H9 (cell line): ENCODE measurements at regions not wholly inside any gene's neighbourhood (a gene's known extent, or its start where the extent isn't known, plus 50 kb on each side); places are given as distances from the start of the nearest gene placed in this dataset.

Experiments used
- DNase-seq: peaks from one replicate; pipeline ENCODE4 v3.0.0-alpha.2; 2017
- H2AFZ ChIP-seq: one replicate; pipeline ENCODE4 v1.6.1; 2013; ENCODE audit warnings: mild to moderate bottlenecking, low read length, control low read depth, moderate library complexity
- H2AK5ac ChIP-seq: 2 replicates; pipeline ENCODE4 v1.6.1; 2013; ENCODE audit warnings: low read length, control low read depth, mixed read lengths; ENCODE audit not compliant: insufficient read length
- H2BK120ac ChIP-seq: one replicate; pipeline ENCODE4 v1.6.1; 2013; ENCODE audit warnings: low read depth, mild to moderate bottlenecking, low read length, control low read depth, inconsistent platforms; ENCODE audit not compliant: poor library complexity, severe bottlenecking
- H2BK12ac ChIP-seq: 2 replicates; pipeline ENCODE4 v1.6.1; 2013; ENCODE audit warnings: low read length, control low read depth, mixed read lengths, low read depth; ENCODE audit not compliant: insufficient read length
- H2BK15ac ChIP-seq: 2 replicates; pipeline ENCODE4 v1.6.1; 2013; ENCODE audit warnings: low read depth, low read length, control low read depth
- H2BK20ac ChIP-seq: one replicate; pipeline ENCODE4 v1.6.1; 2013; ENCODE audit warnings: low read depth, mild to moderate bottlenecking, low read length, control low read depth, inconsistent platforms; ENCODE audit not compliant: poor library complexity, severe bottlenecking
- H2BK5ac ChIP-seq: 2 replicates; pipeline ENCODE4 v1.6.1; 2013; ENCODE audit warnings: low read length, control low read depth, mixed read lengths; ENCODE audit not compliant: insufficient read length
- H3K14ac ChIP-seq: 2 replicates; pipeline ENCODE4 v1.6.1; 2013; ENCODE audit warnings: low read length, control low read depth; ENCODE audit not compliant: insufficient read depth
- H3K18ac ChIP-seq: 2 replicates; pipeline ENCODE4 v1.6.1; 2013; ENCODE audit warnings: low read depth, mild to moderate bottlenecking, mixed read lengths, low read length, control low read depth; ENCODE audit not compliant: insufficient read length
- H3K23ac ChIP-seq: 2 replicates; pipeline ENCODE4 v1.6.1; 2013; ENCODE audit warnings: low read length, control low read depth, mixed read lengths, low read depth; ENCODE audit not compliant: insufficient read length
- H3K23me2 ChIP-seq: 2 replicates; pipeline ENCODE4 v1.6.1; 2013; ENCODE audit warnings: low read depth, mild to moderate bottlenecking, mixed read lengths, low read length, control low read depth; ENCODE audit not compliant: insufficient read length, poor library complexity, severe bottlenecking
- H3K27ac ChIP-seq: 2 replicates; pipeline ENCODE4 v1.5.1; 2013; ENCODE audit warnings: low read length, control low read depth, mixed read lengths, low read depth; ENCODE audit not compliant: insufficient read length
- H3K27me3 ChIP-seq: 2 replicates; pipeline ENCODE4 v1.6.1; 2013; ENCODE audit warnings: low read length, control low read depth, inconsistent platforms; ENCODE audit not compliant: insufficient read depth
- H3K4ac ChIP-seq: 2 replicates; pipeline ENCODE4 v1.6.1; 2013; ENCODE audit warnings: low read depth, mild to moderate bottlenecking, control low read depth, inconsistent platforms, low read length, moderate library complexity
- H3K4me1 ChIP-seq: 2 replicates; pipeline ENCODE4 v1.6.1; 2013; ENCODE audit warnings: low read length, control low read depth, inconsistent platforms; ENCODE audit not compliant: insufficient read depth
- H3K4me2 ChIP-seq: 2 replicates; pipeline ENCODE4 v1.6.1; 2013; ENCODE audit warnings: low read length, control low read depth, mixed read lengths; ENCODE audit not compliant: insufficient read length, insufficient read depth
- H3K56ac ChIP-seq: 2 replicates; pipeline ENCODE4 v1.6.1; 2013; ENCODE audit warnings: low read depth, mild to moderate bottlenecking, mixed read lengths, low read length, control low read depth; ENCODE audit not compliant: insufficient read length
- H3K79me1 ChIP-seq: 2 replicates; pipeline ENCODE4 v1.6.1; 2013; ENCODE audit warnings: low read depth, mild to moderate bottlenecking, moderate library complexity, low read length, control low read depth, inconsistent platforms; ENCODE audit not compliant: insufficient read depth, poor library complexity, severe bottlenecking
- H3K79me2 ChIP-seq: 2 replicates; pipeline ENCODE4 v1.6.1; 2013; ENCODE audit warnings: low read length, control low read depth, inconsistent platforms; ENCODE audit not compliant: insufficient read depth
- H3K9ac ChIP-seq: 2 replicates; pipeline ENCODE4 v1.6.1; 2013; ENCODE audit warnings: low read length, control low read depth, mixed read lengths; ENCODE audit not compliant: insufficient read length; ENCODE audit errors: extremely low read depth
- H3K9me3 ChIP-seq: one replicate; pipeline ENCODE4 v1.6.1; 2013; ENCODE audit warnings: low read depth, low read length, inconsistent platforms; ENCODE audit not compliant: control insufficient read depth
- H3T11ph ChIP-seq: one replicate; pipeline ENCODE4 v1.6.1; 2013; ENCODE audit warnings: mild to moderate bottlenecking, low read length, control low read depth, inconsistent platforms
- H4K20me1 ChIP-seq: one replicate; pipeline ENCODE4 v1.6.1; 2013; ENCODE audit not compliant: control insufficient read depth, insufficient read length, insufficient read depth
- H4K5ac ChIP-seq: 2 replicates; pipeline ENCODE4 v1.6.1; 2013; ENCODE audit warnings: low read depth, mild to moderate bottlenecking, mixed read lengths, low read length, control low read depth; ENCODE audit not compliant: insufficient read length
- H4K8ac ChIP-seq: replicated peaks from 2 replicates; pipeline ENCODE4 v1.6.1; 2013; ENCODE audit warnings: low read length, control low read depth, mixed read lengths, low read depth; ENCODE audit not compliant: insufficient read length
- H4K91ac ChIP-seq: 2 replicates; pipeline ENCODE4 v1.6.1; 2013; ENCODE audit warnings: low read depth, mild to moderate bottlenecking, moderate library complexity, mixed read lengths, low read length, control low read depth; ENCODE audit not compliant: insufficient read length
- H3K27ac Mint-ChIP-seq, 3 experiments: 2 replicates in 2 of 3; 3 replicates in 1 of 3; pipeline ENCODE4 v1.8.0; 2020 to 2021; ENCODE audit warnings: mixed read lengths in 3 of 3, mild to moderate bottlenecking in 1 of 3, moderate library complexity in 1 of 3
- H3K27me3 Mint-ChIP-seq: 2 replicates; pipeline ENCODE4 v1.8.0; 2021; ENCODE audit warnings: low read depth, mild to moderate bottlenecking, moderate library complexity, mixed read lengths
- H3K36me3 Mint-ChIP-seq, 3 experiments: 2 replicates in 2 of 3; 3 replicates in 1 of 3; pipeline ENCODE4 v1.8.0; 2020 to 2021; ENCODE audit warnings: low read depth in 3 of 3, mixed read lengths in 3 of 3; ENCODE audit not compliant: insufficient read depth in 1 of 3
- H3K4me1 Mint-ChIP-seq, 2 experiments: 2 replicates each; pipeline ENCODE4 v1.8.0; 2020; ENCODE audit warnings: mixed read lengths in 2 of 2
- H3K4me3 Mint-ChIP-seq, 2 experiments: 2 replicates in 1 of 2; 3 replicates in 1 of 2; pipeline ENCODE4 v1.8.0; 2020 to 2021; ENCODE audit warnings: mild to moderate bottlenecking in 2 of 2, mixed read lengths in 2 of 2, moderate library complexity in 1 of 2
- H3K9me3 Mint-ChIP-seq, 2 experiments: 2 replicates in 1 of 2; 3 replicates in 1 of 2; pipeline ENCODE4 v1.8.0; 2020; ENCODE audit warnings: mild to moderate bottlenecking in 2 of 2, mixed read lengths in 2 of 2, moderate library complexity in 1 of 2
- WGBS: extraction: QIAGEN DNeasy Blood & Tissue Kit; methylation state at CpG from one replicate; pipeline ENCODE4 v1.1.7; 2013; ENCODE audit warnings: missing lambda C conversion rate, low lambda C conversion rate, mixed read lengths; ENCODE audit not compliant: insufficient read length; ENCODE audit errors: extremely low coverage; 5-methylcytosine and 5-hydroxymethylcytosine counted together
- TF ChIP-seq, protein P1 (sequence below): fragments of 200-600 bp; sonication (generic); conservative IDR thresholded peaks from 3 replicates; pipeline ENCODE4 v1.8.0; 2021; ENCODE audit warnings: antibody characterized with exemption, mild to moderate bottlenecking

DNA sequence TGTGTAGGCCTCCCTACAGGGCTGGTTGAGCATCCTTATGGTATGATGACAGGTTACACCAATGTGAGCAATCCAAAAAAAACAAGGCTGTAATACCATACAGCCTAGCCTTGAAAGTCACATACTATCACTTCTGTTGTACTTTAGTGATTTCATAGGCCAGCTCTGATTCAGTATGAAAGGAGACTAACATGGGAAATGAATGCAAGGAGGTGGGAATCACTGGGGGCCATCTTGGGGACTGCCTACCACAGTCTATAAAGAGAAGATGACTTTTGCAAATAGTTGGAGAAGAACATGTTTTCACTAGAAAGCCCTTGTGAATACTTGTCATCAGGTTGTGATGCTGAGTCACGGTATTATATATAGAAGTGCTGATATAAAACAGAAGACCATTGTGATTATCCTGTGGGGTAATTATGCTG lies 270.7 kb downstream of the S1PR1 start:
- no peak overlapping the region for H3K4ac ChIP-seq
- no peaks in the 10 kb centered on the region for H3K79me2 ChIP-seq
- H3K36me3 Mint-ChIP-seq = no peaks in the 10 kb centered on the region
- no peaks in the 10 kb centered on the region for H3K9me3 Mint-ChIP-seq
- no CpG with 5 or more reads among the region's 1 CpG for WGBS
- no peak overlapping the region for H4K8ac ChIP-seq
- H4K5ac ChIP-seq = no peak overlapping the region
- no peak overlapping the region for H4K91ac ChIP-seq
- no peaks in the 10 kb centered on the region for H3K4me1 ChIP-seq
- no peak overlapping the region for H3K23ac ChIP-seq
- no peaks in the 10 kb centered on the region for H3K79me1 ChIP-seq
- no peaks in the 10 kb centered on the region for H3K27me3 ChIP-seq
- H2AK5ac ChIP-seq = no peak overlapping the region
- H3K23me2 ChIP-seq = no peaks in the 10 kb centered on the region
- no peak overlapping the region for H3K4me2 ChIP-seq
- no peak overlapping the region for H3K9ac ChIP-seq
- H2AFZ ChIP-seq = no peak overlapping the region
- H3K27ac ChIP-seq = no peak overlapping the region
- no peak overlapping the region for H2BK20ac ChIP-seq
- no peak overlapping the region for H3K4me3 Mint-ChIP-seq
- no peak for DNase-seq
- H3K4me1 Mint-ChIP-seq = no peaks in the 10 kb centered on the region
- H2BK15ac ChIP-seq = no peak overlapping the region
- TF ChIP-seq, protein P1, sequence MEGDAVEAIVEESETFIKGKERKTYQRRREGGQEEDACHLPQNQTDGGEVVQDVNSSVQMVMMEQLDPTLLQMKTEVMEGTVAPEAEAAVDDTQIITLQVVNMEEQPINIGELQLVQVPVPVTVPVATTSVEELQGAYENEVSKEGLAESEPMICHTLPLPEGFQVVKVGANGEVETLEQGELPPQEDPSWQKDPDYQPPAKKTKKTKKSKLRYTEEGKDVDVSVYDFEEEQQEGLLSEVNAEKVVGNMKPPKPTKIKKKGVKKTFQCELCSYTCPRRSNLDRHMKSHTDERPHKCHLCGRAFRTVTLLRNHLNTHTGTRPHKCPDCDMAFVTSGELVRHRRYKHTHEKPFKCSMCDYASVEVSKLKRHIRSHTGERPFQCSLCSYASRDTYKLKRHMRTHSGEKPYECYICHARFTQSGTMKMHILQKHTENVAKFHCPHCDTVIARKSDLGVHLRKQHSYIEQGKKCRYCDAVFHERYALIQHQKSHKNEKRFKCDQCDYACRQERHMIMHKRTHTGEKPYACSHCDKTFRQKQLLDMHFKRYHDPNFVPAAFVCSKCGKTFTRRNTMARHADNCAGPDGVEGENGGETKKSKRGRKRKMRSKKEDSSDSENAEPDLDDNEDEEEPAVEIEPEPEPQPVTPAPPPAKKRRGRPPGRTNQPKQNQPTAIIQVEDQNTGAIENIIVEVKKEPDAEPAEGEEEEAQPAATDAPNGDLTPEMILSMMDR = no peak
- H3K14ac ChIP-seq = no peak overlapping the region
- H2BK120ac ChIP-seq = no peak overlapping the region
- no peaks in the 10 kb centered on the region for H3K9me3 ChIP-seq
- H4K20me1 ChIP-seq = no peaks in the 10 kb centered on the region
- no peak overlapping the region for H2BK12ac ChIP-seq
- no peak overlapping the region for H2BK5ac ChIP-seq
- no peaks in the 10 kb centered on the region for H3K27me3 Mint-ChIP-seq
- H3K27ac Mint-ChIP-seq = no peak overlapping the region
- no peak overlapping the region for H3K18ac ChIP-seq
- no peak overlapping the region for H3T11ph ChIP-seq
- no peak overlapping the region for H3K56ac ChIP-seq
